GM18870 (cell line): ENCODE measurements at regions not wholly inside any gene's neighbourhood (a gene's known extent, or its start where the extent isn't known, plus 50 kb on each side); places are given as distances from the start of the nearest gene placed in this dataset.
"Not testable (repeated sequence)": the region's sequence is repeated elsewhere in the genome, so short reads cannot be mapped to it uniquely, and the experiment has no call there.

ENCODE experiments used
- ATAC-seq: cut with Tn5 transposase; IDR thresholded peaks from one replicate; pipeline ENCODE4 v1.9.1; 2021; ENCODE audit warnings: moderate library complexity; ENCODE audit not compliant: unreplicated experiment

DNA sequence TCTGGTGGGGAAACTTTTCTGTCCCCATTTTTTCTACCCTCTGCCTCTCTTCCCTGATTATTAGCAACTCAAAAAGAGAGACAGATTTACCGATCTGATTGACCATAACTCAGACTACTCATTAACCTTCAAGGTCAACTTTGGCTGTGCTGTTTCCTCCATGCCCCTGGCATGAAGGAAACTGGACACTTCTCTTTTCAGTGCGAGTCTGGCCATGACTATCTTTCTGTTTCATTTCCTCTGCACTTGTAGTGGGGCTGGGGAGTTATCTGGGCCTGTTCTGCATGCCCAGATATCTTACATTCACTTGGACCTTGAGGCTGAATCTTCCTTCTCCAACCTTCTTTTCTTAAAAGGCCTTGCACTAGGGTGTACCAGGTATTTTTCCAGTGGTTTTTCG, 76.9 kb upstream of the SLCO2A1 start:
- ATAC-seq = peak; percentile 86

DNA sequence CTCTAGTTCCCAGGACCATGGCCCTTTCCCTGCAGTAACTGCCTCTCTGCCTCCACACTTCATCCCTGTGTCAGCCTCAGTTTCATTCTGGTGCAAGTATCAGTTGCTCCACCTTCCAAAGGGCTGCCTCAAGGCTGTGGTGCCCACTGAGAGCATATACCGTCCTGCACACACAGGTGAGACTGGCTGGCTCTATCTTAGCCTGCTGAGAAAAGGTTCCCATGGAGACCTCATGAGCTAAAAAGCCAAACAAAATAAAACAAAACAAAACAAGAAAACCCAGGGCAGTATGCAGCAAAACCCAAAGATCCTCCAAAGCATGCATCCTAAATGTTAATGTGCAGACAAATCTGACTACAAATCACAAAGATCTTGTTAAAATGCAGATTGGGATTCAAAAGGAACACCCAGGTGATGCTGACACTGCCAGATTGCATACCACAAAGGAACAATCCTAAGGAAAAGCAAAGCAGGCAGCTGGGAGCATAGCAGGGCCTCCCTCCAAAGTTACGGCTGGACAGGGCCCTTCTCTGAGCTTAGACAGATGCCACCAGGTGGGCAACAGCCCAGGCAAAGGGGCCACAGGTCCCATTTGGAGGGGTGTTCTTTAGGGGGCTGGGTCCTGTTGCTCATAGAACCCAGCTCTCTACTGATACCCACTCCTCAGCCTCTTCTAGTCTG, 76.3 kb upstream of the SLCO2A1 start:
- ATAC-seq = no peak

DNA sequence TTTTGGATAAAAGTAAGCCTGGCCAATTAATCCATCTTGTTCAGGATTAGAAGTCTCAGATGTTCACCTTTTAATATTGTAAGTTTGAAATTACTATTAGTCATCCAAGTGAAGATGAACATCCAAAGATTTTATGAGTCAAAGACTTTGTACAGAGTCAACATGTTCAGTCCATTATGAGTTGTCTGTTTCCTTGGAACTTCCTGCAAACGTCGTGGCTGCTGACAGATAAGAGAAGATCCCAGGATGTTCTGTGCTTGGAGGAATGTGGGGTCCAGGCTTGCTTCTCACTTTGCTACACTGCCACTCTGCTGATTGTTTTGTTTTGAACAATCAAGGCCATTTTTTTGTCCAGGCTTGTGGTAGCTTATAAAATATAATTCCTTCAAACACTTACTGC, 74.3 kb upstream of the SLCO2A1 start:
- no peak for ATAC-seq

DNA sequence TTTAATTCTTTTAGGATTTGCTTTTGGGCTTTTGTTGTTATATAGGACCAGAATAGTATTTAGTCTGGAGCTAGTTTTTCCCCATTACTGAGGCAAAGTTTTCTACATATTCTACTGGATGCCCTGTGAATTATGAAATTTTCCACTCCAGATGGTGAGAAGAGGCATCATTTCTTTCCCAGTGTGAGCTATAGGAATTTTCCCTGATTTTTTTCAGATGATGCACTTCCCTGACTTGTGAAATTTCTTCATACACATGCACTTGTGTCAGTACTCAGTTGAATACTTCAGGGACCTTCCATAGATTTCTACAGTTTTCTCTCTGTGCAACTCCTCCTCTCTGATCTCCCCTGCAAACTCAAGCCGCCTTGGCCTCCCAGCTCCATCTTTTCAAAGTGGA, 73.7 kb upstream of the SLCO2A1 start:
- no peak for ATAC-seq

DNA sequence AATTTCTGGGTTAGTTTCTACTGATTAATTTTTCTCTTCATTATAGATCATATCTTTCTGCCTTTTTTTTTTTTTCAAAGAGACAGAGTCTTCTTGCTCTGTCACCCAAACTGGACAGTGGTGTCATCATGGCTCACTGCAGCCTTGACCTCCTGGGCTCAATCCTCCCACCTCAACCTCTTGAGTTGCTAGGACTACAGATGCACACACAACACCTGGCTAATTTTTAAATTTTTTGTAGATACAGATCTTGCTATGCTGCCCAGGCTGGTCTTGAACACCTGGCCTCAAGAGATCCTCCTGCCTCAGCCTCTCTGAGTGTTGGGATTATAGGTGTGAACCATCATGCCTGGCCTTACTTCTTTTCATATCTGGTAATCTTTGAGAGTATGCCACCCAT, 73.3 kb upstream of the SLCO2A1 start:
- no peak for ATAC-seq

DNA sequence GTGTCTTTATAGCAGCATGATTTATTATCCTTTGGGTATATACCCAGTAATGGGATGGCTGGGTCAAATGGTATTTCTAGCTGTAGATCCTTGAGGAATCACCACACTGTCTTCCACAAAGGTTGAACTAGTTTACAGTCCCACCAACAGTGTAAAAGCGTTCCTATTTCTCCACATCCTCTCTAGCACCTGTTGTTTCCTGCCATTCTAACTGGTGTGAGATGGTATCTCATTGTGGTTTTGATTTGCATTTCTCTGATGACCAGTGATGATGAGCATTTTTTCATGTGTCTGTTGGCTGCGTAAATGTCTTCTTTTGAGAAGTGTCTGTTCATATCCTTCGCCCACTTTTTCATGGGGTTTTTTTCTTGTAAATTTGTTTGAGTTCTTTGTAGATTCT, 66.5 kb upstream of the SLCO2A1 start:
- ATAC-seq = not testable (repeated sequence)

DNA sequence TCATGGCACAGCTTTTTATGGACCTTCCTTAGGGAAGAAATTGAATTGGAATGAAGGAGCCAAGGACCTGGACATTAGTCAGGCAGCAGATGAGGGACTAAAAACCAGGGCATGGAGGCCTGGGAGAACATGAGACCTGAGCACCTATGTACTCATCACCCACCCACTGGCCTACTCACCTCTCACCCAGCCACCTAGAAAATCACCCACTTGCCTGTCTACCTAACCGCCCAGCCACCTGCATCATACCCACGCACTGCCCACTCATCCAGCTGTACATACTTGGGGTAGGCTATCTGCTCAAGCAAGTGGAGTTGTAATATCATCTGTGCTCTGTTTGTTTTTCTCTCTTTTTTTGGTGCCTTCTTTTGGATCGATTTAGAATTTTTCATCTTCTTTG, 65.3 kb upstream of the SLCO2A1 start:
- no peak for ATAC-seq

DNA sequence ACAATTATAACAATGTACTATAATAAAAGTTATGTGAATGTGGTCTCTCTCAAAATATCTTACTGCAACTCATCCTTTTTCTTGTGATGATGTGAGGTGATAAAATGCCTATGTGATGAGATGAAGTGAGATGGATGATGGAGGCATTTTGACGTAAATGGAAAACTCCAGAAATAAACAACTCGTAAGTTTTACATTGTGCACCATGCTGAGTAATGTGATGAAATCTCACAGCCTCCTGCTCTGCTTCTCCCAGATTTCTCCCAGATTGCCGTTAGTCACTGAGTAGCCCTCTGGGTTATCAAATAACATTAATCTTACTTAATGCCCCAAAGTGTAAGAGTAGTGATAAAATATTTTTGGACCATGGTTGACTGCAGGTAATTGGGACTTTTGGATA, 64.8 kb upstream of the SLCO2A1 start:
- ATAC-seq = no peak

DNA sequence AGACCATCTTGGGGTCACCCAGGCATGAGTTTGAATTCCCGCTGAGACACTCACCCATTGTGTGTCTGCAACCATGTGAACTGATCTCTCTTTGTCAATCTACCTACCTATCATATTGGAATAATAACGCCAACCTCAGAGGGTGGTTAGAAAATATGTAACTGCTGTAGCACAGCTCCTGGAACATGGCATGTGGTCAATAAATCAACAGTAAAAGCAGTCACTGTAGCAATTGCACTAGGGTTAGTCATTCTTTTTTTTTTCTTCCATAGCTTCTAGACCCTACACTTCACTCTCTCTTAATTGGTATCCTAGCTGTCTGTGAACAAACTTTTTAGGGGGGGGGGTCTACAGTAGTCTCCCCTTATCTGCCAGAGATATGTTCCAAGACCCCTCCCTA, 64.2 kb upstream of the SLCO2A1 start:
- no peak for ATAC-seq

DNA sequence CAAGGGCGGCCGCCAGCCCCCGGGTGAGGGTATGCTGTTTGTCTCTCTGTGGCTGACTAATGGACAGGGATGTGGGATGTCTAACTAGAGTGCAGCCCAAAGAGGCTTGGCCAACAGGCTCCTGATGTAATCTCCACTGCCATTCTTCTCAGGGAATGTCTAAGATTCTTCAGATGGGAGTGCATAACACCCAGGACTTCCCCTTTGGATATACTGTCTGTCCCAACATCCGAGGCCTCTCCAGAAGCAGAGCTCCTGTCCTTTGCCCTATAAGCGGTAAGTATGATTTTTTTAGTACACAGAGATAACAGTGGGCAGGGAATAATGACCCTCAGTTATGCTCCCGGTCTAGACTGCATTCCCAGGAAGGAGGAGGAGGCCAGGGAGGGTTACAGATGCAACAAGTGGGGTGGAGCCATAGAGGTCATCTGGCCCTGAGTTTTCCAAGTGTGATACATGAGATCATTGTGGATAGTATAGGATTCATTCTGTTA, 62.5 kb upstream of the SLCO2A1 start:
- ATAC-seq = no peak

DNA sequence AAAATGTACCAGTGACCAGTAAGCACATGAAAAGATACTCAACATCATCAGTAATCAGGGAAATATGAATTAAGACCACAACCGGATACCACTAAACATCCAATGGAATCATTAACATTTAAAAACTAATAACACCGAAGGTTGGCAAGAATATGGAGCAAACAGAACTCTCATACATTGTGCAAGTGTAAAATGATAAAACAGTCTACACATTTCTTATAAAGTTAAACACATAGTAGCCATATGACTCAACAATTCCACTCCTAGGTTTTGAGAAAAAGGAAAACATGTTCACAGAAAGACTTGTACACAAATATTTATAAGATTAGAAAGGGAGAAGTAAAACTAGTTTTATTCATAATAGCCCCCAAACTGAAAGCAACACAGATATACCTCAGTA, 60.3 kb upstream of the SLCO2A1 start:
- no peak for ATAC-seq

DNA sequence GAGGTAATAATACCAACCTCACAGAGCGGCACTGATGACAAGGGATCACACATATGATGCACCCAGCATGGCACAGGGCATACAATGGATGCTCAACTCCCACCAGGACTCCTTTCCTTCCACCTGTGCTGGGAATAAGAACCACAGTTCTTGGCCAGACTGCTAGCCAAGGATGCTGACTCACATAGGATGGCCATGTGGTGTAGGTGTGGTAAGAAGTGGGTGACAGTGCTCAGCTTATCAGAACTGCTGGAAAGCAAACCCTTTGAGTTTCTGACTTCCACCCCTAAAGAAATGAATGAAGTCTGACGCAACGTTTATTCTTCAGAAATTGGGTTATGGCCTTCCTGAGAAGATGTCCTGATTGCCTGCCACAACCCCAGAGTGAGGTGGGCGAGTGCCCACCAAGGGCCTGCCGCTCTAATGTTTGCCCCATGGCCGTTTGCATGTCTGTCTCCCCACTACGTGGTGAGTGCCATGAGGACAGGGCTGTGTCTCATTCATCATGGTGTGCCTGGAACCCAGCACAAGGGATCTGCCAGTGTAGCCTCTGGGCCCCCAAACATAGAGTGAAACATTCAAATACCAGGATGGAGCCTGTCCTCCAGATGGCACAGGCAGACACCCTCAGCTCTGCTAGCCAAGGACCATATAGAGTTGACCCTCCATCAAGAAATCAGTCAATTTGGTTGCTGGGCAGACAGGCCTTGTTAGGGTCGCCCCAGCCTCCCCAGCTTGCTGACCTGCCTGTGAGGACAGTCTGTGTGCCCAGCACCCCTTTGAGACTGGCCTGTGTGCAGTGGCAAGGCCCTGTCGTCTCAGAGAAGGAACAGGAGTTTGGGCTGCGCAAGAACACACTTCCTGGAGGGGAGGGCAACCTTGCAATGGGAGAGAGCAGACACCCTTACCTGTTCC, 57.6 kb upstream of the SLCO2A1 start:
- no peak for ATAC-seq

DNA sequence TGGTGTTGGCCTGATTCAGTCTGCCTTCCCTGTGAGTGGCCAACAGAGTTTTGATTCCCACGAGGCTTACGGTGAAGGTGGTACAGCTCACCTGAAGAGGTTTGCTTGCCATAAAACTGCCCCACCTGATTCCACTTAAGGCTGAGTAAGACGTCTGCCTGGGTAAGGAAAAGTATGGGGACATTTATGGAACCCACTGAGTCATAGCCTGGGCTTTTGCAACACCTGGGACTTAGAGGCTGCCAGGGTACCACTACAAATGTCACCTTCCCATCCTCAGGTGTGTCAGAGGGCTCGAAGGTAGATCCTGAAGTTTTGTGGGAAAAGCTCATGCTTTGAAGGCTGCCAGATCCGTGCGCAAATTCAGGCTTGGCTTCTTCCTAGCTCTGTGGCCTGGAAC, 56.9 kb upstream of the SLCO2A1 start:
- ATAC-seq = no peak

DNA sequence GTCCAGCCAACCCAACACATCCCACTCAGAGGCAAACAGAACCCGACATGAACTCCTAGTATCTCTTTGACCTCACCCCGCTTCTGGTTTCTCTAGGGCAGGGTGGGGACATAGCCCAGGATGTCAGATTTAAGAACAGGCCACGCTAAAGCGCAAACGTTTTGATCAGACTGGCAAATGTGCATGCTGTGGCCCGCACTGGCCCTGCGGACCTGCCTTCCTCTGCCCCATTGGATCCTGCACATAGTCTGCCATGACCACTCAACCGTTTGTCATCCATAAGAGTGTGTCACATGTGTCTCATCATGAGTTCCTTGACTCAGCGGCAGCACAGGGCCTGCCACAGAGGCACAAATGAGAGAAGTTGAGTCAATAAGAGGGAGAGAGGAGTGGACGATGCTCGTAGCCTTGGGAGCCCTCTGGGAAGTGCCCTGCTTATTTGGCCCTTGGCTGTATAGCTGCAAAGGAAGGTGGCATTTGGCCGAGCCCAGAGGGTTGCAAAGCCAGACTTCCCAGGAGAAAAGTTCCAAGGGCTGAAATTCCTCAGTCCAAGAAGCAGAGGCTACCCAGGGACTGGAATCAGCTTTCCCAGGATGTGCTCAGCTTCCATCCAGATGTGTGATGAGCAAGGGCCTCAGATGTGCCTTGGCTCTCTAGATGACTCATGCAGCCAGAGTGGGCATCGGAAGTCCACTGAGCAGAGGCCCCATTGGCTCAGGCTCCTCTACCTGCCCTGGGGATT, 55.5 kb upstream of the SLCO2A1 start:
- ATAC-seq = no peak

DNA sequence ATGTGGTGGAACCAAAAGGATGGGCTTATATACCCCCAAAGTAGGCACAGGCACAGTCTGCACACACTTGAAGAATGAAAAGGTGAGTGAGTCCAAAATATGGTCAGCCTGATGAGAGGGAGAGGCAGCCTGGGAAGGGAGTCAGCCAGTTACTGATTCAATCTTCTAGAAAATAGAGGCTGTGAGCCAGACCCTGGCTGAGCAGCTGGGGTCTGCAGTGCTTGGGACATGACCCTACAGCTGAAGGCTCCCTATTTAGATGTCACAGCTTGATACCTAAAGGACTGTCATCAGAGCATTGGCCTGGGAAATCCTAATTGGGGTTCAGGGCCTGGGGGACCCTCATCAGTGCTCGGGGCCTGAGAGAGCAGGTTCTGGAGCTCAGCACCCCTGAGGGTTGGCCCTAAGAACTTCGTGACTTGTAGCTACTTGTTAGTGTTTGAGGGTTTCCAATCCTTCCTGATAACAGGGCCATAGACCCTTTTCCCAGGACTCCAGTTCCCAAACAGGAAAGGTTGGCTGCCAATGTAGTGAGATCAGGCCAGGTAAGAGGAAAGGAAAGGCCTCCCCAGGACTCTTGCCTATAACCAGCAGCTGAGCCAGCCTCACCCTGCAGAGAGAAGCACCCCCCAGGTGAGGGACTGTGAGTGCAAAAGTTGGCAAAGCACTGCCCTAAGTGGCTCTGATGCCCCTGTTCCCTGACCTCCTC, 54.7 kb upstream of the SLCO2A1 start:
- no peak for ATAC-seq

DNA sequence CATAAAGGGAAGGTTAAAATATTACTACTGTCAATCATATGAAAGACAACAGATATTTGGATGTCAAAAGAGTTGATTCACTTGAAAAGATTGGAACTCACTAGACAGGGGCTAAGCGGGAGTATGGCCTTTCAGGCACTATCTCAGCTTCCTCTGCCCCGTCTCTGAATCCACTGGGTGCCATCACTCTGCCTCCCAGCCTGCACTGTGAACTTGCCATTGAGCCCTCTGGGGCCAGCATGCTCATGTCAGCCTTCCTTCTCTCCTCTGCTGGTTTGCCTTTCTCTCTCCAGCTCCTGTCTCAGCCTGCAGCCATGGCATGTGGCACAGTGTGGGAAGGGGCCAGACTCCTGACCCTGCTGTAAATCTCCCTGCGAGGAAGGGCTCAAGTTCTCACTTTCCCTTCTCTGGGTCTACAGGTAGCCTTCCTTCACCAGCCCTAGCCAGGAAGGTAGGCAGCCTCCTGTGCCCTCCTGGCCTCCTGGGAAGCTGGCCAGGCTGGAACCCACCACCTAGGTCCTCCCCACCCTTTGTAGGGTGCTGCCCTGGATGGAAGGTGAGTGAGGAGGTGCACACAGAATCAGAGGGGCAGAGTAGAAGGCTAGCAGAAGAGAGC, 54.0 kb upstream of the SLCO2A1 start:
- ATAC-seq = no peak

DNA sequence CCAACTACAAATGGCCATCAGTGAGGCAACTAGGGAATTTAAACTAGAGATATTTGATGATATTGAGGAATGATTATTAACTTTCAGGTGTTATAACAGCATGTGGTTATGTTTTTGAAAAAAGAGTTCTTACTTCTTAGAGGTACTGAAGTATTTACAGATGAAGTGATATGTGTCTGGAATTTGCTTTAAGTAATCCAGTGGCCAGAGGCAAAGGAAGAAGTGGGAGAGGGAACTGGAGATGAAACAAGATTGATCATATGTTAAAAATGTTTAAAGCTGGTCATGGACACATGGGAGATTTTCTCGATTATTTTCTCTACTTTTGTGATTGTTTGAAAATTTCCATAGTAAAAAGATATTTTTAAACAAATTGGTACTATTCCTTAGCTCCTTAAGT, 53.3 kb upstream of the SLCO2A1 start:
- no peak for ATAC-seq

DNA sequence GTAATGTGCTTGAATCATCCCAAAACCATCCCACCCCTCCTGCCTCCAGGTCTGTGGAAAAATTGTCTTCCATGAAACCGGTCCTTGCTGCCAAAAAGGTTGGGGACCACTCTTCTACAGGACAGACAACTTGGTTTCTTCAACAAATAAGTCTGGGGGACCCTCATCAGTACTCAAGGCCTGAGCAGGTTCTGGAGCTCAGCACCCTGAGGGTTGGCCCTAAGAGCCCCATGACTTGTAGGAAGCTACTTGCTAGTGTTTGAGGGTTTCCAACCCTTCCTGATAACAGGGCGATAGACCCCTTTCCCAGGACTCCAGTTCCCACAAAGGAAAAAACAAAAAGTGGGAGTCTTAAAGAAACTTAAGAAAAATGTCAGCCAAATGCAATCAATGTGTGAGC, 52.9 kb upstream of the SLCO2A1 start:
- no peak for ATAC-seq

DNA sequence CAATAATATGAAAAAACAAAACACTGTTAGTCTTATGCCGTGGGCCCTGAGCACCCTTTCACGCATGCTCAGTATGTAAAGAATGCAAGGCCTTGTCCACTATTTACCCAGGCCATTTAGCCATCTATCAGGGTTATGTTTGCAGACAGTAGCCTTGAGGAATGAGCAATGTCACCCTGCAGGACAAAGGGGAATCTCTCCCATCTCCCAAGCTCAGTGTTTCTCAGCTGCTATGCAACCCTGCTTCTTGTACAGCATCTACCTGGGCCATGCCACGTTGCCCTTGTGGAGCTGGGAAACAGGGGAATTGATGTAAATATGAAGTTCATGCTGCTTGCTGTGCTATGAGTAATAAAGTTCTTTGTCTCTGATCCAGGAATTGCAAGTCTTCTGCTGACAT, 51.5 kb upstream of the SLCO2A1 start:
- ATAC-seq = no peak

DNA sequence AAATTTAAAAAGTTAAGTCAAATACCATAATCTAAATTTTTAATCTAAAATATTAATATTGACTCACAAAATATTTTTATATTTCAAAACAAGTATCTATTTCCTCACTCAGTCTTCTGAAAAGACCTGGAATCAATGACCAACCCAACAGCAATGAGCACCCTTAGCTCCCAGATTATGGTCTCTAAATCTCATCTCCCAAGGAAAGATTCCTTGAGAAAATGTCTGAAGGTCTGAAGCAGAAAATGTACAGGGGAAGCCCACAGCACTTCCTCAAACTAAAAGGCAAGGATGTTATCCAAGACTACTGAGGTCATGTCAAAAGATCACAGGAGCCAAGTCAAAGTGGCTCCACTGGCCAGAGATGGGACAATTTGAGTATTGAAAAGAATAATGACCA, 51.0 kb upstream of the SLCO2A1 start:
- no peak for ATAC-seq

DNA sequence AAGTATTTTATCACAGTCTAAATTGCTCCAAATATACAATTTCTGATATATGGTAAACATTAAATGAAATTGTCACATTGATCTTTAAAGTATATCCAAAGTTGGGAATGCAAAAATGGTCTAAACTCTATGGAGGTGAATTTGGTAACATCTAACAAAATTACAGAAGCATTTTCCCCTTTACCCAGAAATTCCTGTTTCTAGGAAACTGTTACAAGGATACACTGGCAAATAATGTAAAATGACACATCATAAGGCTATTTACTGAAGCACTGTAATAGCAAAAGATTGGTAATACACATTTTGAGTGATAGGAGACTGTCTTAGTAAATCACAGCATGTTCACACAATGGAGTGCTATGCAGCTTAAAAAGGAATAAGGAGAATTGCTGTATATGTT, 50.0 kb upstream of the SLCO2A1 start:
- no peak for ATAC-seq
